ENCODE measurements at regions not wholly inside any gene's neighbourhood (a gene's known extent, or its start where the extent isn't known, plus 50 kb on each side); places are given as distances from the start of the nearest gene placed in this dataset.

DNA sequence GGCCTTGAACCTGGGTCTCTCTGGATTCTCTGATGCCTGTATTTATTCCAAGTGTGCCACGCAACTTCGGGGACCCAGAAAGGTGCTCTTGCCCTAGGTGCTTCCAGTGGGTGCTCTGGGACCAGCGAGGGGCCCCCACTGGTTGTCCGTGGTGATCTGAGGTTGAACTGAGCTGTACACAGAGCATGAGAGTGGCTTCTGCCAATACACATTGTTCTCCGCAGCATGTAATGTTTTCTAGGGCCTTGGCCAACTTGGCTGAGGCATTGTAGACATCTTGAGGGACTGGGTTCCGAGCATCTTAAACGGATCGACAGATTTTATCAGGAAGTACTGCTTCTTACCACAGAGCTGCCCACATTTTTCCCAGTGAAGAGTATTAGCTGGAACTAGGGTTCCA lies 117.9 kb downstream of the MTX3 start:
- TF ChIP-seq, protein P1, sequence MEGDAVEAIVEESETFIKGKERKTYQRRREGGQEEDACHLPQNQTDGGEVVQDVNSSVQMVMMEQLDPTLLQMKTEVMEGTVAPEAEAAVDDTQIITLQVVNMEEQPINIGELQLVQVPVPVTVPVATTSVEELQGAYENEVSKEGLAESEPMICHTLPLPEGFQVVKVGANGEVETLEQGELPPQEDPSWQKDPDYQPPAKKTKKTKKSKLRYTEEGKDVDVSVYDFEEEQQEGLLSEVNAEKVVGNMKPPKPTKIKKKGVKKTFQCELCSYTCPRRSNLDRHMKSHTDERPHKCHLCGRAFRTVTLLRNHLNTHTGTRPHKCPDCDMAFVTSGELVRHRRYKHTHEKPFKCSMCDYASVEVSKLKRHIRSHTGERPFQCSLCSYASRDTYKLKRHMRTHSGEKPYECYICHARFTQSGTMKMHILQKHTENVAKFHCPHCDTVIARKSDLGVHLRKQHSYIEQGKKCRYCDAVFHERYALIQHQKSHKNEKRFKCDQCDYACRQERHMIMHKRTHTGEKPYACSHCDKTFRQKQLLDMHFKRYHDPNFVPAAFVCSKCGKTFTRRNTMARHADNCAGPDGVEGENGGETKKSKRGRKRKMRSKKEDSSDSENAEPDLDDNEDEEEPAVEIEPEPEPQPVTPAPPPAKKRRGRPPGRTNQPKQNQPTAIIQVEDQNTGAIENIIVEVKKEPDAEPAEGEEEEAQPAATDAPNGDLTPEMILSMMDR (IDR thresholded peaks at IDR 0.05), result no peak
- TF ChIP-seq ZFX (IDR thresholded peaks at IDR 0.05; ENCODE audit: borderline replicate concordance), result no peak

All from 22Rv1 (cell line).